ENCODE measurements at regions not wholly inside any gene's neighbourhood (a gene's known extent, or its start where the extent isn't known, plus 50 kb on each side); places are given as distances from the start of the nearest gene placed in this dataset.

DNA sequence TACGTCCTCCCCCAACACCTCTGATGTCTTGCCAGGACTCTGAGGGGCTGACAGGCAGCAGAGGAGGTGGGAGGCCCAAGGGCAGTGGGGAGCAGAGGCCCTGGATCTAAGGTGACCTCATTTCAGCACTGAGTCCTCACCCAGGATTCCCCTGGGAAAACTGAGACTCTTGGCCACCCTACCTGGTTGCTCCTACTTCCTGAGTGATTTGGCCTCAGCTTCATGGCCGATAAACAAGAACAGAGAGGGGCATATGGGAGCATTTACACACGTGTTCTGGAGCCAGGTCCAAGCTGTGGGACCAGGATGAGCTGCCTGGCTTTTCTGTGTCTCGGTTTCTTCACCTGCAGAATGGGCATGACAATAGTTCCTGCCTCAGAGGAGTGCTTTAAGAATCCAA, 133.8 kb downstream of the ANKRD60 start:
- DNase-seq (ENCODE audit: low read depth), result no peak
- no peak overlapping the region for H3K4me3 ChIP-seq (ENCODE audit: low read depth, low read length)
- TF ChIP-seq, protein P1, sequence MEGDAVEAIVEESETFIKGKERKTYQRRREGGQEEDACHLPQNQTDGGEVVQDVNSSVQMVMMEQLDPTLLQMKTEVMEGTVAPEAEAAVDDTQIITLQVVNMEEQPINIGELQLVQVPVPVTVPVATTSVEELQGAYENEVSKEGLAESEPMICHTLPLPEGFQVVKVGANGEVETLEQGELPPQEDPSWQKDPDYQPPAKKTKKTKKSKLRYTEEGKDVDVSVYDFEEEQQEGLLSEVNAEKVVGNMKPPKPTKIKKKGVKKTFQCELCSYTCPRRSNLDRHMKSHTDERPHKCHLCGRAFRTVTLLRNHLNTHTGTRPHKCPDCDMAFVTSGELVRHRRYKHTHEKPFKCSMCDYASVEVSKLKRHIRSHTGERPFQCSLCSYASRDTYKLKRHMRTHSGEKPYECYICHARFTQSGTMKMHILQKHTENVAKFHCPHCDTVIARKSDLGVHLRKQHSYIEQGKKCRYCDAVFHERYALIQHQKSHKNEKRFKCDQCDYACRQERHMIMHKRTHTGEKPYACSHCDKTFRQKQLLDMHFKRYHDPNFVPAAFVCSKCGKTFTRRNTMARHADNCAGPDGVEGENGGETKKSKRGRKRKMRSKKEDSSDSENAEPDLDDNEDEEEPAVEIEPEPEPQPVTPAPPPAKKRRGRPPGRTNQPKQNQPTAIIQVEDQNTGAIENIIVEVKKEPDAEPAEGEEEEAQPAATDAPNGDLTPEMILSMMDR (IDR thresholded peaks at IDR 0.05; ENCODE audit: insufficient read depth, low read depth, low read length), result no peak

DNA sequence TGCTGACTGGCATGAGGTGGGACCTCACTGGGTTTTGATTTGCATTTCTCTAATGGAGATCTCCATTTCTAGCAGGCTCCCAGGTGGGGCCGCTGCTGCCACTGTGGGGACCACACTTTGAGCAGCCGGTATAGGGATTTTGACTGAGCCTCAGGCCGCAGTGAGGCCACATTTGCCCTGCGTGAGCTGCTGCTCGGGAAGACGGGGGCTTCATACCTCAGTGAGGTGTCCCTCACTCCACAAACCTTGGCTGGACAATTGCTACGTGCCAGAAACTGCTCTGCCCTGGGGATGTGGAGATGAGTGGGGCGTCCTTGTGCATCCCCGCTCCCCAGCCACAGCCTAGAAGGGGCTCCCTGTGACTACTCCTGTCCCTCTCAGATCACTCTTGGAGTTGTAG, 134.3 kb downstream of the ANKRD60 start:
- DNase-seq (ENCODE audit: low read depth), result no peak
- TF ChIP-seq, protein P1 (IDR thresholded peaks at IDR 0.05; ENCODE audit: insufficient read depth, low read depth, low read length), result no peak
- H3K4me3 ChIP-seq (ENCODE audit: low read depth, low read length), result no peak overlapping the region

DNA sequence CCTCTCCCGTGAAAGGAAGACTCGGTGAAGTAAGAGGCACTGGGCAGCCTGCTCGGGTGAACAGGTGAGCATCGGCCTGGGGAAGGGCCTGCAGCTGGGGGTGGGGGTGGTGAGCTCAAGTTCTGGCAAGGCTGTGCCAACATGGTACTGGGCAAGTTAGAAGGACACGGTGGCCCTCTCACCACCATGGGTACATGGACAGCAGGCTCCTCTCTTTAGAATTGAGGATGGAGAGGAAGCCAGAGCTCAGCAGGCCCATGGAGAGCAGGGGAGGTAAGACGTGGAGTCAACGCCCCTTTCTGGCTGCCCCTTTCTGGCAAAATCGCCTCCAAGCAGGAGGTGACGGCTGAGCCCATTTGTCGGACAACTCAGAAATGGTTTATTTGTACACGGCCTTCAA, 135.6 kb downstream of the ANKRD60 start:
- TF ChIP-seq, protein P1 (IDR thresholded peaks at IDR 0.05; ENCODE audit: insufficient read depth, low read depth, low read length), result no peak
- no peak for DNase-seq (ENCODE audit: low read depth)
- H3K4me3 ChIP-seq (ENCODE audit: low read depth, low read length), result no peak overlapping the region

DNA sequence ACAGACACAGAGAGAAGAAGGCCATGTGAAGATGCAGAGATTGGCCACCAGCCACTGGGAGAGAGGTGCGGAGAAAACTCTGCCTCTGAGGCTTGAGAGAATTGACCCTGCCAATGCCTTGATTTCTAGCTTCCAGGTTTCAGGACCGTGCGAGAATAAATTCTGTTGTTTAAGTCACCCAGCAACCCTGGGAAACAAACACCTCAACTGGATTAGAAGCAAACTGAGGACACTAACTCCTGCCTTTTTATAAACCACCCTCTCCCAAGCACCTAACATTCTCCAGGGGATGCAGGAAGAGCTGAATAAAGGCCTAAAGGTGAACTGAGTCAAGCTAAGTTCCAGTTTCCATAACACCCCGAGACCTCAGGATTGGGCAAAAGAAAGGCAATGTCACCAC, 136.1 kb downstream of the ANKRD60 start:
- no peak for DNase-seq (ENCODE audit: low read depth)
- TF ChIP-seq, protein P1 (IDR thresholded peaks at IDR 0.05; ENCODE audit: insufficient read depth, low read depth, low read length), result no peak

DNA sequence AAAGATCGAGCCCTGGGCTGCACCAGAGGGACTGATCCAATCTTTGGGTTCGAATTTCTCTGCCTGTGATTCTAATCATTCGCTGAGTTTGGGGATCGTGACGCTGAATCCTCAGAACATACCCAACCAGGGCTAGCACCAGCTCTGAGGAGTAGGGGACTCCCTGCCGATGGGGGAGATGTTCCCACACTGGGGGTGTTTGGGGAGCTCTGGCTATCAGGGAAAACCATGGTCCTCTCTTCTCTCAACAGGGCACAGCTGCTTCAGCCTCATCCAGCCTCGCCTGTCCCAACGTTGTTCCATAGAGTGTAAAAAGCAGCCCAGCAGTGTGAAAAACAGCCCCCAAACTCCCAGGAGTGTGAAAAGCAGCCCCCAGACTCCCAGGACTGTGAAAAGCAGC, 136.6 kb downstream of the ANKRD60 start:
- H3K4me3 ChIP-seq (ENCODE audit: low read depth, low read length), result no peak overlapping the region
- no peak for DNase-seq (ENCODE audit: low read depth)
- TF ChIP-seq, protein P1 (IDR thresholded peaks at IDR 0.05; ENCODE audit: insufficient read depth, low read depth, low read length), result no peak

More for the DNA sequence above, 136.1 kb downstream of the ANKRD60 start:
- H3K4me3 ChIP-seq (ENCODE audit: low read depth, low read length), result no peak overlapping the region

DNA sequence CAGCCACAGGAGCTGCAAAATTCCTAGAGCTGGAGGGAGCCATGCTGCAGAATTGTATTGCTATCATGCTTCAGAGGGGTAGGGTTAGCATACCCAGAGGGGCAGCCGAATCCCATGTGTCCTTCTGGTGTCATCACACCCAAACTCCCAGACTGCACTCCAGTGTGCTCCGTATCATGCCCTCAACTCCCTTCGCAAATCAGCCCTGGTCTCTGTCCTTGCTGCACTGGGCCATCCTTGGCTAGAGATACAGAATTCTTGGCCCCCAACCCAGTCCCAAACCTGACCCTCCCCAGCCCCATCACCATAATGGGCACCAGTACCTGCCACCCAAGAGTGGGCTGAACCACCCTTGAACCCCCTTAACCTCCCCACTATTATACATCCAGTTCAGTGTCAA, 138.3 kb downstream of the ANKRD60 start:
- DNase-seq (ENCODE audit: low read depth), result no peak
- H3K4me3 ChIP-seq (ENCODE audit: low read depth, low read length), result no peak overlapping the region
- TF ChIP-seq, protein P1 (IDR thresholded peaks at IDR 0.05; ENCODE audit: insufficient read depth, low read depth, low read length), result no peak

DNA sequence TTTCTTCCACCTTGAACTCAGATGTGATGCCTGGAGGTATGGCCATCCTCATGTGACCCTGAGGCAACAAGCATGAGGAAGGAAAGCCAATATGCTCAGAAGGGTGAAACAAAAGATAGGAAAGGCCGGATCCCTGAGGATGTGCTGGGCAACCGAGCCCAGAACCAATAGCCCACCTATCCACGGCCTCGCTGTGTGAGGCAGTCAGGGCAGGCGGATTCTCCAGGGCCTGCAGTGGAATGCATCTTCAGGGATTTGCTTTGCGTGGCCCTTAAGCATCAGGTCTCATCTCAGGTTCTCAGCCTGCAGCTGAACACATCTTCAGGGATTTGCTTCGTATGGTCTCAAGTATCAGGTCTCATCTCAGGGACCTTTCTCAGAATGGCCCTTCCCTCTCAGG, 139.8 kb downstream of the ANKRD60 start:
- TF ChIP-seq, protein P1 (IDR thresholded peaks at IDR 0.05; ENCODE audit: insufficient read depth, low read depth, low read length), result no peak
- DNase-seq (ENCODE audit: low read depth), result no peak
- H3K4me3 ChIP-seq (ENCODE audit: low read depth, low read length), result no peak overlapping the region
